ENCODE measurements at regions not wholly inside any gene's neighbourhood (a gene's known extent, or its start where the extent isn't known, plus 50 kb on each side); places are given as distances from the start of the nearest gene placed in this dataset.
"Not testable (repeated sequence)": the region's sequence is repeated elsewhere in the genome, so short reads cannot be mapped to it uniquely, and the experiment has no call there.

- no peak for TF ChIP-seq CTCF (IDR thresholded peaks at IDR 0.05; ENCODE audit: unreplicated experiment)
- Mint-ChIP-seq H3K36me3 (peaks cover 9% of the 10 kb centered on the region), H3K27me3 (ENCODE audit: low read depth) (no peaks in the 10 kb centered on the region), H3K4me3 (no peak overlapping the region), H3K9me3 (peaks cover 35% of the 10 kb centered on the region), H3K4me1 (peaks cover 6% of the 10 kb centered on the region), H3K27ac (no peak overlapping the region)
- DNase-seq (ENCODE audit: low spot score in 2 of 2, unreplicated experiment in 2 of 2) = no peak
These were observed 468.1 kb downstream of the KCTD16 start for GRCh38 chr5:144638787-144639186.

GRCh38 chr5:144634138-144634537 lies 463.5 kb downstream of the KCTD16 start:
- Mint-ChIP-seq H3K9me3 (peaks cover 70% of the 10 kb centered on the region), H3K4me3 (no peak overlapping the region), H3K27me3 (ENCODE audit: low read depth) (no peaks in the 10 kb centered on the region), H3K27ac (no peak overlapping the region), H3K36me3 (peaks cover 11% of the 10 kb centered on the region), H3K4me1 (peaks cover 6% of the 10 kb centered on the region)
- DNase-seq (ENCODE audit: low spot score in 2 of 2, unreplicated experiment in 2 of 2) = no peak
- no peak for TF ChIP-seq CTCF (IDR thresholded peaks at IDR 0.05; ENCODE audit: unreplicated experiment)

- Mint-ChIP-seq H3K9me3 (peaks cover 15% of the 10 kb centered on the region), H3K27ac (no peak overlapping the region), H3K4me1 (no peaks in the 10 kb centered on the region), H3K4me3 (no peak overlapping the region), H3K27me3 (ENCODE audit: low read depth) (no peaks in the 10 kb centered on the region), H3K36me3 (peaks cover 2% of the 10 kb centered on the region)
- TF ChIP-seq CTCF (IDR thresholded peaks at IDR 0.05; ENCODE audit: unreplicated experiment) = no peak
- DNase-seq (ENCODE audit: low spot score in 2 of 2, unreplicated experiment in 2 of 2) = no peak
These were observed 427.9 kb downstream of the KCTD16 start for GRCh38 chr5:144598451-144599068.

- Mint-ChIP-seq H3K4me1 (no peaks in the 10 kb centered on the region), H3K36me3 (peaks cover 4% of the 10 kb centered on the region), H3K9me3 (peaks cover 21% of the 10 kb centered on the region), H3K27me3 (ENCODE audit: low read depth) (peaks cover under 1% of the 10 kb centered on the region), H3K27ac (no peak overlapping the region), H3K4me3 (no peak overlapping the region)
- DNase-seq (ENCODE audit: low spot score in 2 of 2, unreplicated experiment in 2 of 2) = no peak
- TF ChIP-seq CTCF (IDR thresholded peaks at IDR 0.05; ENCODE audit: unreplicated experiment) = no peak
These were observed 425.8 kb downstream of the KCTD16 start for GRCh38 chr5:144596517-144596916.

- peaks cover 29% of the 10 kb centered on the region for H3K9me3 Mint-ChIP-seq
- no peak for TF ChIP-seq CTCF (IDR thresholded peaks at IDR 0.05; ENCODE audit: unreplicated experiment)
- peaks cover 9% of the 10 kb centered on the region for H3K27me3 Mint-ChIP-seq (ENCODE audit: low read depth)
- DNase-seq (ENCODE audit: low spot score in 2 of 2, unreplicated experiment in 2 of 2) = no peak
- peaks cover 4% of the 10 kb centered on the region for H3K36me3 Mint-ChIP-seq
- H3K4me1 Mint-ChIP-seq = no peaks in the 10 kb centered on the region
- no peak overlapping the region for H3K27ac Mint-ChIP-seq
- no peak overlapping the region for H3K4me3 Mint-ChIP-seq
These were observed 424.2 kb downstream of the KCTD16 start for GRCh38 chr5:144594919-144595318.

- DNase-seq (ENCODE audit: low spot score in 2 of 2, unreplicated experiment in 2 of 2); H3K27ac Mint-ChIP-seq; H3K27me3 Mint-ChIP-seq (ENCODE audit: low read depth); H3K36me3 Mint-ChIP-seq; H3K4me3 Mint-ChIP-seq; H3K4me1 Mint-ChIP-seq: not testable (repeated sequence)
- peaks cover 28% of the 10 kb centered on the region for H3K9me3 Mint-ChIP-seq
These were observed 423.6 kb downstream of the KCTD16 start for GRCh38 chr5:144594234-144594633.

Data from mesothelial cell of epicardium (in vitro differentiated cells).